VCaP (cell line): ENCODE measurements at regions not wholly inside any gene's neighbourhood (a gene's known extent, or its start where the extent isn't known, plus 50 kb on each side); places are given as distances from the start of the nearest gene placed in this dataset.

Experiments
- H3K27ac ChIP-seq: fragments of 450-650 bp; 2 replicates; pipeline ENCODE4 v1.5.1; 2017
- TF ChIP-seq, protein P1 (sequence below): fragments of 450-650 bp; conservative IDR thresholded peaks from 2 replicates; pipeline ENCODE4 v1.5.1; 2017; ENCODE audit warnings: mild to moderate bottlenecking, moderate library complexity

DNA sequence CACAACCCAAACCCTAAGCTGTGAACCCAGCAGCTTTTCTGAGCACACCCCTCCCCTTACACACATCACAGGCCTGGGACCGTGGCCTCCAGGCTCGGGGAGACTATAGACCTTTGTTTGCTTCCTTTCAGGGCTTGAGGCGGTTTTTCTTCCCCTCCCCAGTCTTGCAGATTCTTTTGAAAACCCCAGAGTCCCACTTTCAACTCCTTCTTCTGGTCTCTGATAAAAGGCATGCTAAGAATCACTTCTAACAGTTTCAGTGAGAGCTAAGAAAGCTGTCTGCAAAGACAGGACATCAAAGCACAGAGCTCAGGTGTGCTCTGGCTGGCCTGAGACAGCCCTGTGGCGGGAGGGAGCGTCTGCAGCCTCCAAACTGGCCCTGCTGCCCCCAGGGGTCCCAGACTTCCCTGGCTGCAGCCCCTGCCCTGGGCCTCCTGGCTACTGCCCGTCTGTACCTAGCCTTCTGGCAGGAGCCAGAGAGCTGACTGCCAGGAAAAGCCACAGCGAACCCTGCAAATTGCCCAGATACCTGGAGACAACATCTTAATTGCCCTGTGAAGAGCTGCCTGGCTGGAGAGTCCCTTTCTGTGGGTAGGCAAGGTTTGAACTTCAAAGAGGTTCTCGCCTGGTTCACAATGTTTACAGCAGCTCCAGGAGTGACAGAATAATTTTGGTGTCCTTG lies 138.9 kb downstream of the GADD45G start:
- TF ChIP-seq, protein P1, sequence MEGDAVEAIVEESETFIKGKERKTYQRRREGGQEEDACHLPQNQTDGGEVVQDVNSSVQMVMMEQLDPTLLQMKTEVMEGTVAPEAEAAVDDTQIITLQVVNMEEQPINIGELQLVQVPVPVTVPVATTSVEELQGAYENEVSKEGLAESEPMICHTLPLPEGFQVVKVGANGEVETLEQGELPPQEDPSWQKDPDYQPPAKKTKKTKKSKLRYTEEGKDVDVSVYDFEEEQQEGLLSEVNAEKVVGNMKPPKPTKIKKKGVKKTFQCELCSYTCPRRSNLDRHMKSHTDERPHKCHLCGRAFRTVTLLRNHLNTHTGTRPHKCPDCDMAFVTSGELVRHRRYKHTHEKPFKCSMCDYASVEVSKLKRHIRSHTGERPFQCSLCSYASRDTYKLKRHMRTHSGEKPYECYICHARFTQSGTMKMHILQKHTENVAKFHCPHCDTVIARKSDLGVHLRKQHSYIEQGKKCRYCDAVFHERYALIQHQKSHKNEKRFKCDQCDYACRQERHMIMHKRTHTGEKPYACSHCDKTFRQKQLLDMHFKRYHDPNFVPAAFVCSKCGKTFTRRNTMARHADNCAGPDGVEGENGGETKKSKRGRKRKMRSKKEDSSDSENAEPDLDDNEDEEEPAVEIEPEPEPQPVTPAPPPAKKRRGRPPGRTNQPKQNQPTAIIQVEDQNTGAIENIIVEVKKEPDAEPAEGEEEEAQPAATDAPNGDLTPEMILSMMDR: 0 out of 2 replicates have a peak, but pooled peaks have one; percentile 17
- peak overlapping the region; percentile 48 for H3K27ac ChIP-seq

DNA sequence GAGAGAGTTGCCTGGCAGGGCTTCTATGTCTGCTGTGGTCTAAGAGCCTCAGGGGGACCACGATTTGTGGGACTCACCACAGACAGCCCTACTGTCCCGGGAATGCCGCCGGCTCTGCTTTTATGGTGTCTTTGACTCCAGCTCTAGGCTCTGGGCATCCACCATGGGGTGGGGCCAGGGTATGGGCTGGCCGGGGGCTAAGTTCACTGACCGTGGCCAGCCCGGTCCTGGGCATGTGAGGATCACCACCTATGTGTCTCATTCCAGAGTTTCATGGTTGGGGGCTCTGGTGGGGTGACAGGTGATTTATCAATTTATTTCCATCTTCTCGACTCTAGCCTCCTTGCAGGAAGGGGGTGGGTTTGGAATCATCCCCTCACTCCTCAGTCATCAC lies 139.4 kb downstream of the GADD45G start:
- TF ChIP-seq, protein P1: no peak
- H3K27ac ChIP-seq: peak overlapping the region; percentile 48

DNA sequence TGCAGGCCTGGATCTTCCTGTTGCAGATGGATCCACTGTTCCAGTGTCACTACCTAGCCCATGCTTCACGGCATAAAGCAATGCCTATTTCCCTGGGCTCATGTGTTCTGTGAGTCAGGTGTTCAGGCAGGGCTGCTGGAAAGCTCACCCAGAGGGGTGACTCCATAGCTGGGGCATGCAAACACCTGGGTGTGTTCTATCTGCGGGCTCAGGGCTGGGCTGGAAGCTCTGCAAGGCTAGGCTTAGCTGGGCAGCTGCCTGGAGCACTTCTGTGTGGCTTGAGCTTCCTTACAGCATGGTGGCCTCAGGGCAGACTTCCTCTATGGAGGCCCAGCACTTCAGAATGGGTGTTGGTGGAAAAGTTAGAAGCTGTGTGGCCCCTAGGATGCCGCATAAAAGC lies 139.9 kb downstream of the GADD45G start:
- TF ChIP-seq, protein P1: no peak
- H3K27ac ChIP-seq: peak overlapping the region; percentile 48; the same call in 1 of the 2 replicates

DNA sequence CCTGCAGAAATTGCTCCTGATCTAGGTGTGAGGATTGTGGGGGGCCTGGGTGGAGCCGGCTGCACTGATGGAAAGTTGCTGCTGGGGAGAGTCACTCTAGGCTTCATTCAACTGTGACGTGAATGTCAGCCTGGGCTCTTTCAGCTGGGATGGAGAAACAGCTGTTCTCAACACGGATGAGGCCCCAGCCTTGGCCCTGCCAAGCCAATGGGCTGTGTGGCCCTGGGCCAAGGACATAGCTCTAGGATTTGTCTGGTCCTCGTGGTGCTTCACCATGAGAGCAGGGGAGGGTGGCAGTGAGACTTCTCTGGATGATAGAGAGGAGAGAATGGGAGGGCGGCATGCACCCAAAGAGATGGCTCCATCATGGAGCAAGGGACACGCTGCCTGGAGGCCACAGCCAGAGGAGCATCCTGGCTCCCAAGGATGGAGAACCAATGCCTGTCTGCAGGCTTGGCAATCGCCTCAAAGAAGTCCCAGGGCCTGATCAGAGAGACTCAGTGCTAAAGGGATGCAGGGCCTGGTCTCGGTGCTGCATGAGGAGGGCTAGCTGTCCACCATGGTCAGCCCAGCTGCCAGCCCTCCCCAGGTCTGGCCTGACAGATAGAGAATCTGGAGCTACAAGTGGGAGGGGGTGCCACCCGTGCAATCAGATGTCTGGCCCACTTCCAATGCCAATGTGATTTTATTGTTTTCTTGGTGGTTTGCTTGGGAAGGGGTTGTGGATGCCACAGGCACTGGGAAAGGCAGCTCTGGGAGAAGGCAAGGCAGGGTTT lies 141.0 kb downstream of the GADD45G start:
- TF ChIP-seq, protein P1: no peak
- no peak overlapping the region for H3K27ac ChIP-seq

DNA sequence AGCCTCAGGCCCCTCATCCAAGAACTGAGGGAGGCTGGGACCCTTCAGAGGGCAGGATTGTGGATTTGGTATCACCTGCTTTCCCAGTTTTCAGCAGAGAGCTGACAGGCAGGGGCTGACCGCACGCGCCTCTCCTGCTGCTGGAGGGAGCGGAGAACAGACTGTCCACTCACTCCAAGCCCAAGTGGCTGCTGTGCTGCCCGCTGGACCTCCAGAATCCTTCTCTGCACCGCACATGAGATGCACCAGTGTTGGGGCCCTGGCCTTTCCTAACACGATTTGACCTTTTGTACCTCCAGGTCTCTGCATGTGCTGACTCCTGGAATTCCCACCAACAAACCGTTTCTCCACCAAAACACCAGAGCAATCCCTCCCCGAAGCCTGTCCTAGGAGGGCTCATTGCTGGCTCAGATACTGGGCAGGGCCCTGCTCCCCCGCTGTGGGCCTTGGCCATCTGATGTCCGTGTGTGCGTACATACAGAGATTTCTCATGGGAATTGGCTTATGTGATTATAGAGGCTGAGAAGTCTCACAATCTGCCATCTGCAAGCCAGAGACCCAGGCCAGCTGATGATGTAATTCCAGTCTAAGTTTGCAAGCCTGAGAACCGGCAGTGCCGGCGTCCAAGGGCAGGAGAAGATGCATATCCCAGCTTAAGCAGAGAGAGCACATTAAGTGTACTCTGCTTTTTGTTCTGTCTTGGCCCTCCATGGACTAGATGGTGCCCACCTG lies 141.7 kb downstream of the GADD45G start:
- TF ChIP-seq, protein P1: no peak
- no peak overlapping the region for H3K27ac ChIP-seq

DNA sequence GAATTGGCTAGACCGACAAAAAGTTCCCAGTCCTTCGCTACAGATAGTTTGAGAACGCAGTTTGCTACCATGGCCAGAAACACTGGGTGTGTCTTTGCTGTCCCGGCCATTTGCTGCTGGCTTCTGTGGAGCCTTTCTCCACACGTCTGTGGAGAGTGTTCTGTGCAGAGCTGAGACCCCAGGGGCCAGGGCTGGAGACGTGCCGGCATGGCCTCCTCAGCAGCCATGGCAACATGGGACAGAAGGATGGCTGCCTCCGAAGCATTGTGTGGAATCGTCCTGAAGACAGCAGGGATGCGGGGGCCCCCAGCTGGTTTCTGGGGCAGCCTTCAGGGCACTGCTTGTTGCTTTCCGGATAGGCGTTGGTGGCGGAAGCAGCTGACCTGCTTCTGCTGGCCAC lies 142.8 kb downstream of the GADD45G start:
- H3K27ac ChIP-seq: no peak overlapping the region
- TF ChIP-seq, protein P1: no peak

DNA sequence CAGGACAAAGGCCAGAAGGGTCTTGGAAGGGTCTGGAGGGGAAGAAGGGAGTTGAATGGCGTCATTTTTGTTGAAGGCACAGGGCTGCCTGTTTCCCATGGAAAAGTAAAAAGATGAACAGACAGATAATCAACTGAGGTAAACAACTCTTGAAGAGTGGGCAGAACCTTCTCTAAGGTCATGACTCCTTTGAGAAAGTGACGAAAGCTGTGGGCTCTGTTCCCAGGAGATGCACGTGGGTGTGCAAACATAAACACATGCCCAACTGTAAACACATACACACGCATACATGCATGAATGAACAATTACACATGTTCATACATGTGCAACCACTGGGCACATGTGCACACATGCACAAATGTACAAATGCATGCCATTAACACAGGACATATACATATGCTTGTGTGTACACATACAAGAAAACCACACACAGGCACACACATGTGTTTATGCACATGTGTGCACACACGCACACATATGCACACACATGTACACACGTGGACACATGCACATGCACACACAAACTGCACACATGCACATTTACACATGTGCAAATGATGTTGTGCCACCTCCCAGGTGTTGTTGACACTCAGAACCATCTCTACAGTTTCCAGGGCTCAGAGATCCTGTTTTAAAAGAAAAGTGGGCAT lies 143.3 kb downstream of the GADD45G start:
- TF ChIP-seq, protein P1: no peak
- no peak overlapping the region for H3K27ac ChIP-seq
